ENCODE measurements at regions not wholly inside any gene's neighbourhood (a gene's known extent, or its start where the extent isn't known, plus 50 kb on each side); places are given as distances from the start of the nearest gene placed in this dataset.
"Not testable (repeated sequence)": the region's sequence is repeated elsewhere in the genome, so short reads cannot be mapped to it uniquely, and the experiment has no call there.

DNA sequence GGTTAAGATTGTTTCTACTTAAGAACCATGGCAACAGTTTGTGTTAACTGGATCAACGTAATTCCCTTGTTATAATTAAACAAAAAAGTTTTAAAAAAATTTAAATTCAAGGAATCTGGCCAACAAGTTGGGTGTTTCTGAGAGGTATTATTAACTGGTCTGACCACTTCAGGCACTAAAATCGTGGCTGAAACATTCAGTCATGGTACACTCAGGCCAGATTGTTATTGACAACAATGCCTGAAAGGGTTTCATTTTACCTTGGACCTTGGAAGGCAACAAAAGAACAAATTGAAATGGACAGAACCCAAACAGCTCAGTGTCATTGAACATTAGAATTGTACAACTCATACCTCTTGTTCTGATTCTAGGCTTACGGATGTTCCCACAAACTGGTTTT lies 103.3 kb upstream of the ARMC3 start:
- ATAC-seq = no peak

DNA sequence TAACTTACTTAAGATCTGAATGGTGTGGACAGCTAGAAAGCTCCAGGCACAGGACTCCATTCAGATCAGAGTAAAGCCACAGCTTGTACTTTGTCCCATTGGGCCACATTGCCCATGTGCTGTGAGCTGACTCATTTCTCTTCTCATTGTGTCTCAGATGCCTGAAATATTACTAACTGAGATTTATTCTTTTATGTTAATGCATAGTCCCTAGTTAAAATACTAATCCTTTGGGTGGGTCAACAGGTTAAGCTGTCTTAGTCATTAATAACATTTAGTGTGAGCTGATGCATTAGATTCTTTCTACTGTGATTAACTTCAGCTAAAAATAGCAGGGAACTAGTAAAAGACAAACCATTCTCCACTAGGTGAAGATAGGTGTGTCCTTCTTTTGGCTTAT lies 104.7 kb upstream of the ARMC3 start:
- ATAC-seq = peak in 1 of 2 donors; percentile 25

DNA sequence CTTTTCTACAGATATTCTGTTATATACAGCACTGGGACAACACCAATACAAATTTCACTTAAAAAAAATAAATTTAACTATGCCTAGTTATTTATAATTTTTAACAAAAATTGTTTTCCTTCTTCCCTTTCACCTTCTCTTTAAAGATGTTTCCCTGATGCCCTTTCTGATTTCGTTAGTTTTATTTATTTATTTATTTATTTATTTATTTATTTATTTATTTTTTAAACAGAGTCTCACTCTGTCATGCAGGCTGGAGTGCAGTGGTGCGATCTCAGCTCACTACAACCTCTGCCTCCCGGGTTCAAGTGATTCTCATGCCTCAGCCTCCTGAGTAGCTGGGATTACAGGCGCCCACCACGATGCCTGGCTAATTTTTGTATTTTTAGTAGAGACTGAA lies 105.9 kb upstream of the ARMC3 start:
- ATAC-seq = not testable (repeated sequence)

DNA sequence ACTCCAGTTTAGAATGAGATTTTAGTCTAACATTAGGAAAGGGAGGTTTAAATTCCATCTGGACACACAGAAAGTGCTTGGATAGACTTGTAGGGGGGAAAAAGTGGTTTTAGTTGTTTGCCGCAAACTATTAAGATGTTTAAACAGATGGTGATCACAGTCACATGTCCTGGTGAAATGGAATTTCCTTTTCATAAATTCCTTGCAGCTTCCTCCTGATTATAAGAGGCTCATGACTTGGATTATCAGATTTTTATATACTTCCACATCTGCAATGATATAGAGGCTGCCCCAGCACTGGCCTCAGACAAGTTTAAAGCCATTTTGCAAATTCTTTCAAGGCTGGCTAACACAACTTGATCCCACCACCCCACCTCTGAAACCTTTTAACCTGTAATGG lies 106.4 kb upstream of the ARMC3 start:
- no peak for ATAC-seq

DNA sequence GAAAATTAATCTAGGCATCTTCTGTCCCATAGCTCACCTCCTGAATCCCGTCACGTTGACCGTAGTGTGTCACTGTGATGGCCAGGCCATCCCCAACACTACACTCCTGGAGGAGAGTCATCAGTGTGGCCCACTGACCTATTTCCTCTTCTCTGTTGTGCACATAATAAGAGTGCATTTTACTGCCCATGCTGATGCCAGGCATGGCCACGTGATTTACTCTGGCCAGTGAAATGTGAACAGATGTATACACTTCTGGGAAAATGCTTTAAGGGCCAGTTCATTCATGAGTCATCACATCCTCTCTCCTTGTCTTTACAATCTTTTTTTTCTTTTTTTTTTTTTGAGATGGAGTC lies 101.9 kb upstream of the PIP4K2A start:
- ATAC-seq = no peak

DNA sequence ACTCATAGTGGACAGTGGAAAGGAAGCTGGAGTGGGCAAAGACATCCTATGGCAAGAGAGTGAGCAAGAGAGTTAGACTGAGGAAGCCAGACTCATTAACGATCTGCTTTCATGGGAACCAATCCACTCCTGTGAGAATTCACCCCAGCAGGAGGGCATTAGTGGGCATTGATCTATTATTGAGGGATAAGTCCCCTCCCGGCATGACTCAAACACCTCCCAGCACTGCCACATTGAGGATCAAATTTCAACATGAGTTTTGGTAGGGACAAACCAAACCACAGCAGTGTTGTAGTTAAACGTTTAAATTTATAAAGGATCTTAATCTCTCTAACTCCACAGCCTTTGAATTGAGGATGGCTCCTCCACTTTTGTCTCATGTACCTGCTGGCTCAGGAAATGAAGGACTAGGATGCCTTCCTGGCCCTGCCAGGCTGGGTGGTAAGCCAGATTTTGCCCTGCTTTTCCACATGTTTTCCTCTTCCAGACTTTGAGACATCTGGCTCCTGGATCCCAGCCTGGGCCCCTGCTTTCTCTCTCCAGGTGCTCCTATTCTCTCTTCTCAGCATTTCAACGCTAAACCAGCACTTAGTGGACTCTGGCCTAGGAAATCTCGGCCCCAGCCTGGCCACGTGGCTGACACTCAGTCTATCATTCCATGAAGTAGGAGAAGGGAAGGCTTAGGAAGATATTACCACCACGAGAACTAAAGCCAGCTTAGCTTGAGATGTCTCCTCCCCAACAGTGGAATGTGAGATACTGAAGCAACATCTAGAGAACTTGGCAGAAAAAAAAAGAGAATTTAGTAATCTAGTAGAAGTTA lies 96.5 kb upstream of the PIP4K2A start:
- ATAC-seq = no peak

DNA sequence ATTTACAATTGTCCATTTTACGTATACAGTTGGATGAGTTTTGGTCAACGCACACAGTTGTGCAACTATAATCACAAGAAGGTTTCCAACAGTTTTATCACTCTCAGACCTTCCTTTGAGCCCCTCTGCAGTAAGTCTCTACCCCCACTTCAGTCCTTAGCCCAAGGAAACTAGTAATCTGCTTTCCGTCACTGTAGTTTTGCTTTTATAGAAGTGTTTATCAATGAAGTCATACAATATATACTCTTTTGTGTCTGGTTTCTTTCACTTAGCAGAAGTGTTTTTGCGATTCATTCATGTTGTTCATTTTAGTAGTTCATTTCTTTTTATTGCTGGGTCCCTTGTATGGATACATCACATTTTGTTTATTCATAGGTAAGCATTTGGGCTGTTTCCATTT lies 92.9 kb upstream of the PIP4K2A start:
- no peak for ATAC-seq

DNA sequence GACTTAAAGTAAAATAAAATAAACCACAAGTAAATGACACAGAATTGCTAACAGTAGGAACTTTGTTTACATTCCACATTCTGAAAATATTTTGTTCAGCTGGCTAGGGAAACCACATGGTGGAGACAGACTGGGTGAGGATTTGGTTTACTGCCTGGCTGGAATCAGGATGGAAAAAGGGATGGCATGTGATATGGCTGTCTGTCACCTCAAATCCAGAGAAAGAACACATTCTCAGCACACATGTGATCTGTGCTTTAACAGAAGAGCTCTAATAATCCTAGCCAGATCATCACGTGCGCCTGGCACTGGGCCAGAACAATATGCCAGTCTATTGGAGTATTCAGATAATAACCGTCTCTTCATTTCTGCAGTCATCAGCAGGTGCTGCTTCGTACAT lies 90.9 kb upstream of the PIP4K2A start:
- ATAC-seq = no peak

DNA sequence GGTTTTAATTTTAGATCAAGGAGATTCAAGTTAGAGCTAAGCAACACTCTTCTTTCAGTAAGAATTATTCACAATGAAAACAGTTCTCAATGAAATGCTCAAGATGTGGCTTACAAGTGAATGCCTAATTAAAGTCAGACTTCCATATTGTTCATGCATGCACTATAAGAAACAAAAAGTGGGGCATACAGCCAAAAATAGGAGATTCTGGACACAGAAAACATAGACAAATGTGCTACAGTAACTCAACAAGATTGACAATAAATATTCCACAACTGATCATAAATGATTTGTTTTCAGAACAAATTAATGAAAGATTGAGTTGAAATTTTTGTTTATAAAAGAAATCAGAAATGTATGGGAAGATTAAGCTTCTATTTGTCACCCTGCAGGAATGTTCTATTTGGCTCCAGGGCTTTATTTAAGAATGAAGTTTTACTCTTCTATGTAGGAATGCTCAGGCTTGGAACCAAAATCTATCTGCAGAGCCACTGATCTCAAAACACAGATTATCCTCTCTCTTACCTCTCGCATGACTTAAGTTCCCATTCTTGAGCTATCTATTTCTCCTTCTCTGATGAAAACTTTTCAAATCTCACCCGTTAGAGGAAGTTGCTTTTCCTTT lies 89.0 kb upstream of the PIP4K2A start:
- no peak for ATAC-seq

DNA sequence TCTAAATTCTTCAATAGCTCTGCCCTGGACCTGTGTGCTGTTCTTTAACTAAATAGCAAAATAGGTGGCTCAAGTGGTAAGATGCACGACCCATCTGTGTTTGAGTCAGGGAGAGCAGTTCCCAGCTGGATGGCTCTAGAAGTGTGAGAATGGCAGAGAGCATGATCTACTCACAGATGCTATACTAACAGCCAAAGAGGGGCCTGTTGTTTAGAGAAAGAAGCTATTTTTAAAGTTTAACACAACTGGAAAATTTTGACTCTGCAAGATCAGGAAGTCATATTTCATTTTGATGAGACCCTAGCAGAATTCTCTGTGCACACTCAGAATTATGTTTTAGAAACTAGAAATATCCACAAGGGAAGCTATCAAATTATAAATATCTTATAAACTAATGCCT lies 87.4 kb upstream of the PIP4K2A start:
- ATAC-seq = no peak

DNA sequence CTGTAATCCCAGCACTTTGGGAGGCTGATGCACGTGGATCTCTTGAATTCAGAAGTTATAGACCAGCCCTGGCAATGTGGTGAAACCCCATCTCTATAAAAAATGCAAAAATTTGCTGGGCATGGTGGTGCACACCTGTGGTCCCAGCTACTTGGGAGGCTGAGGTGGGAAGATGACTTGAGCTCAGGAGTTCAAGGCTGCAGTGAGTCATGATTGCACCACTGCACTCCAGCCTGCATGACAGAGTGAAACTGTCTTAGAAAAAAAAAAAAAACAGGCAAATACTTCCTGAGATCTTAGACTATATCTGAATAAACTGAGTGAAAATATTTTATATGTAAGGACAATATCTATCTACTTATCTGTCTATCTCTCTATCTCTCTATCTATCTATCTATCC lies 83.4 kb upstream of the PIP4K2A start:
- not testable (repeated sequence) for ATAC-seq

DNA sequence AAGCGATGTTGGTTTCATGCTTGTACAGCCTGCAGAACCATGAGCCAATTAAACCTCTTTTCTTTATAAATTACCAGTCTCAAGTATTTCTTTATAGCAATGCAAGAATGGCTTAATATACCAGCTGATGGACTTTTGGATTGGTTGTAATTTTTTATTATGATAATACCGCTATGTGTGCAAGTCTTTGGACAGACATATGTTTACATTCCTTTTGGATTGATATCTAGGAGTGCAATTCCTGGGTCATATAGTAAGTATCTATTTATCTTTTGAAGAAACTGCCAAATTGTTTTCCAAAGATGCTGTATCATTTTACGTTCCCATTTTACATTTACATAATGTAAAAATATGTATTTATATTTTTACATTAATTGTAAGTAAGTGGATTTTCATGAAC lies 81.2 kb upstream of the PIP4K2A start:
- ATAC-seq = no peak

DNA sequence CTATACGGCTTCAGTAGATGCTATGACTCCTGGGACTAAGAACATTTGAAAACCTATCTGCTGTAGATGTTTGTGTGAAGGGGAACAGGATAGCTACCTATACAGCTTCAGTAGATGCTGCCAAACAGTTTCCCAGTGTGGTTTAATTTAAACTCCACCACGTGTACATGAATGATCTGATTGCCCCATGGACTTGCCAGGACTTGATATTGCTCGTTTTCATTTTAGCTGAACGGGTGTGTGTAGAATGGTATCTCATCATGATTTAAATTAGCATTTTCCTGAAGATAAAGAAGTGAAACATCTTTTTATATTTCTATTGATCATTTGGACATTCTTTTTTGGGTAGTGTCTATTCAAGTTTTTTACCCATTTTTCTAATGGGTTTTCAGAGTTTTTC lies 77.8 kb upstream of the PIP4K2A start:
- no peak for ATAC-seq

DNA sequence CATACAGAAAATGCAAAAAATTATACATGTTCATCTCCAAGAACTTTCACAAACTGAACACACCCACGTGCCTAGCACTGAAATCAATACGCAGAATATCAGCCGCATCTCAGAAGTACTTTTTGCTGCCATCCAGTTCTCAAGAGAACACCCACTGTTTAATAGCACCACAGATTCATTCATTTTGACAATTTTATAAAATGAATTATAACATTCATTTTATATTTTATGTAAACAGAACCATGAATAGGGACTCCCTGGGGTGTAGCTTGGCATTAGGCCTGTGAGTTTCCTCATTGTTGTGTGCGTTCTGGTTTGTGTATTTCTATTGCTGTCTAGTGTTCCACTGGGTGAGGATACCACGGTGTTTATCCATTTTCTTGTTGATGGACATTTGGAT lies 77.3 kb upstream of the PIP4K2A start:
- no peak for ATAC-seq

DNA sequence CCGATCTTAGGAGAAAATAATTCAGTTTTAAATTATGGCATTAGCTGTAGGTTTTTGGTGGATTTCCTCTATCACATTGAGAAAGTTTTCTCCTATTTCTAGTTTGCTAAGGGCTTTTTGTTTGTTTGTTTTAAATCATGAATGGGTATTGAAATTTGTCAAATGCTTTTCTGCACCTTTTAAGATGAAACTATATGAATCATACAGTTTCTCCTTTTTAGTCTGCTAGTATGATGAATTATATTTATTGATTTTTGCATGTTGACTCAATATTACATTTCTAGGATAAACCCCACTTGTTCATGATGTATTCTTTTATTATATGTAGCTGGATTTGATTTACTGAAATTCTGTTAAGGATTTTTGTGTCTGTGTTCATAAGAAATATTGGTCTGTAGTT lies 70.3 kb upstream of the PIP4K2A start:
- ATAC-seq = no peak

DNA sequence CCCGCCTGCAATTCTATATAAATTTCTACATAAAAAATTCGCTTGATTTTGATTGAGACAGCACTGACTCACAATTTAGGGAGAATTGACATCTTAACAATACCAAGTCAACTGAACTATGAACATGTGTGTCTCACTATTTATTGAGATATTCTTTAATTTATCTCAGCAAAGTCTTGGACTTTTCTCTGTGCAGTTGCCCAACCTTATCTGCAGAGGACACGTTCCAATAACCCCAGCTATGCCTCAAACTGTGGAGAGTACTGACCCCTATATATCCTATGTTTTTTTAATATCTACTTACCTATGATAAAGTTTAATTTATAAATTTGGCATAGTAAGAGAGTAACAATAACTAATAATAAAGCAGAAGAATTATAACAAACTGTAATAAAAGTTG lies 69.4 kb upstream of the PIP4K2A start:
- no peak for ATAC-seq

DNA sequence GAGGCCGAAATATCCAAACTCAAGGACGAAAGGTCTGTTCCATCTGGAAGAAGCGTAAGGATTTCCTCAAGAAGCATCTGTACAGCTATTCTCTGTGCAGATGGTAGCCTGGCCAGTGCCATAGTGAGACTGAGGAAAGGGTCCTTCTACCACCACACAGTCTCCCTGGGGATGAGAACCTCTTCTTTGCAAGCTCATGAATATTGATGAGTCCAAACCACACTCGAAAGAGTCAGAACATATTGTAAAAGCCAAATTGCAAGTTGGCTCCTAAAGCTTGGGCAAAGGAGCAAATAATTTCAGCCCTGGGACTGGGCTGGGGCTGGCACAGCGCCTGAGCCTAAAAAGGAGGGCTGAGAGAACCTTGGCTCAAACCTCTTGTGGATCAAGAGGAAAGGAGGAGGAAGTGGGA lies 66.1 kb upstream of the PIP4K2A start:
- ATAC-seq = no peak

DNA sequence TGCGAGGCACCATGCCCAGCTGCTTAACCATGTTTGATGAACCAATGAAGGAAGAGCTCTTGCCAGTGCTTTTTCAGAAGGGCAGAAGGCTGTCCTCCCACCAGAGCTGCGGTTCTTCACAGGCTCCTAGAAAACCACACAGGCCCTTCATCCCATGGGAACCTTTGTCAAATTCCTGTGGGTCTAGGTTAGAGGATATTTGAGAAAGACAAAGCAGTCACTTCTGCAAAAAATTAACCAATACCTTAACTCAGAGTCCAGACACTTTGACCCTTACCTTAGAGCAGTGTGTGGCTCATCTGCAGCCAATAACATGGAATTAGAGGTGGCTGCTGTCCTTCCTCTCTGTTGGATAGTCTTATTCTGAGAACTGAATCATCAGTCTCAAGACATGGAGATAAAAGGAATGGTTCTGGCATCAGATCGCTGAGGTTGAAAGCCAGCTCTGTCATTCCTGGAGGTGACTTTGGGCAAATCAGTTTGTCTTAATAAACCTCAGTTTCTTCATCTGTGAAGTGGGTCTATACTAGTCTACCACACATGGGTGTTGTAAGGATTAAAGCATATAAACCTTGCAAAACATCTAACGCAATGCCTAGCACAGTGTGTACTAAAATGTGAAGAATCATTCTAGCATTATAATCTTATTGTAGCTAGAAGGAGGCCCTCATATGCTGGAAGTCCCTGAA lies 65.1 kb upstream of the PIP4K2A start:
- no peak for ATAC-seq

DNA sequence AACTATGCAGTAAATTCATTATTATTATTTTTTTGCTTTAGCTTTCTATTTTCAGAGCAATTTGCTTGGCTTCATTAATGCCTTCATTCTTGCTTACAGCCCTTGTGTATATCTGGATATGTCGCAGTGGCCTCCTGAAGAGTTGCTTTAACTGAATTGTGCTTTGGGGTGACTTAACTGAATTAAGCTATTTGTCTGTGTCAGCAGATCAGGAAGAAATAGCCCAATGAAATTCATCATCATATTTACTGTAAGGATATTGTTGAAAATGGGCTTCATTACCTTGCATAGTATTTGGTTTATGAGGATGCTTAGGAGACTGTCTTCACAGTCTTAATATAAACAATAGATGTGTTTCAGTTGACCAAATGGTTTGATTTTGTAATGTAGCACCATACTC lies 59.7 kb upstream of the PIP4K2A start:
- no peak for ATAC-seq

DNA sequence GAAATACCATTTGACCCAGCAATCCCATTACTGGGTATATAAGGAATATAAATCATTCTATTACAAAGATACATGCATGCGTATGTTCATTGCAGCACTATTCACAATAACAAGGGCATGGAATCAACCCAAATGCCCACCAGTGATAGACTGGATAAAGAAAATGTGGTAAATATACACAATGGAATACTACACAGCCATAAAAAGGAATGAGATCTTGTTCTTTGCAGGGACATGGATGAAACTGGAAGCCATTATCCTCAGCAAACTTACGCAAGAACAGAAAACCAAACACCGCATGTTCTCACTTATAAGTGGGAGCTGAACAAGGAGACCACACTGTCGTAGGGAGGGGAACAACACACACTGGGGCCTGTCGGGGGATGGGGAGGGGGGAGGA lies 57.3 kb upstream of the PIP4K2A start:
- not testable (repeated sequence) for ATAC-seq

DNA sequence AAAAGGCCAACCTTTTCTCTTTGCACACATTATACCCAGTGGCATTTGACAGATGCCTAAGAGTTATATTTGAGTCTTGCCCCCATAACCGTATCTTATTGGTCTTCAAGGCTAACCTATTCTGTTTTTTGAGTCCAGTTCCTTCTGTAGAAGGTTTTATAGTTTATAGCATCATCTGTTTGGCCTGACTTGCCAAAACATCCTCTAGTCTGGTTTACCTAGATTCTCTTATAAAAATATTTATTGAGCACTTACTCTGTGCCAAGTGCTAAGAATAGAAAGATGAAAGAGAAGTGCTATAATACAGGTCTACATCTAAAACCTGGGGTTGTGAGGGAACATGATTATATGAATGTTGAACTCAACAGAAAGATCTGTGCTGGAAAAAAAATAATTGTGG lies 55.9 kb upstream of the PIP4K2A start:
- no peak for ATAC-seq

DNA sequence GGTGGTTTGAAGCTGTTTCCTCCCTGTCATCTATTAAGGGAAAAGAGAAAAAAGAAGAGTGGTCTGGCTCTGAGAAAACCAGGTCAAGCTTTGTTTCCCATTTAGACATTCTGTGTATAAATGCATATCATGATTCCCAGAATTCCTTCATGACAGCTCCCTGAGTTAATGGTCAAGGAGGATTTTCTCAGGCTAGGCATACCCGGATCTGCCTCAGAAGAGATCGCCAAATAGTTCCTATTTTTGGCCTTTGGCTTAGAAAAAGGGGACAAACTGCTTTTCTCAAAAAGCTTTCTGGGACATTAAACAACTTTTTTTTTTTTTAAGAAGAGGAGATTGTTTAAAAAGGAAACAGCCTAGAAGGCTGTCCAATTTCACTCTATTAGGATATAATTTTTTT lies 53.5 kb upstream of the PIP4K2A start:
- no peak for ATAC-seq

DNA sequence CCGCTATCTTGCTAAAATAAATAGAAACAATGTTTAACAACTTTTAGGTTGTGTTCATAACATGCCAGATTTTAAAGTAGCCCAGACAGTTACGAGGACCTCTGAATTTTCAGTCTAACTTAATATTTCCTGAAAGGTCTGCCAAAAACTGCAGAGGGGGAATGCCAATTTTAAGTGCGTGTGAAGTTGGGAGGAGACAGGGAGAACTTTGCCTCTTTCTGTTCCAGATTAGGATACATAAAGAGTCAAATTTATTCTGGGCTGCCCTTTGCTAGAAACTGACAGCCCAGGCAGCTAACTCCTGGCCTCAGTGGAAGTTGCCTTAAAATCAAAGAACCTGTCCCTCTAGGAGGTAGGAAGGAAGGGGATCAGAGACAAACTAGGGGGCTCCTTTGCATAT lies 52.3 kb upstream of the PIP4K2A start:
- no peak for ATAC-seq

All from activated CD4-positive, CD25-positive, alpha-beta regulatory T cell treated with anti-CD3 and anti-CD28 coated beads, Interleukin-2, amount 50 U/mL, for 24 hours (primary cell).